ENCODE measurements at regions not wholly inside any gene's neighbourhood (a gene's known extent, or its start where the extent isn't known, plus 50 kb on each side); places are given as distances from the start of the nearest gene placed in this dataset.

- TF ChIP-seq POLR2AphosphoS5 (IDR thresholded peaks at IDR 0.05; ENCODE audit: low read depth, low read length), result no peak
- no peak for TF ChIP-seq CTCF (IDR thresholded peaks at IDR 0.05)
- no peak for TF ChIP-seq TCF7L2 (IDR thresholded peaks at IDR 0.05; ENCODE audit: low read depth, low read length)
- TF ChIP-seq SIN3A (IDR thresholded peaks at IDR 0.05; ENCODE audit: borderline replicate concordance, insufficient read depth, low read depth, low read length), result no peak
- TF ChIP-seq REST (IDR thresholded peaks at IDR 0.05; ENCODE audit: insufficient read depth in 1 of 2, low read depth in 2 of 2, low read length in 1 of 2), result no peak
Observed at GRCh38 chr22:48724899-48725298, 1102.8 kb downstream of the BRD1 start.

Data from Panc1 (cell line).